Endothelial cell of umbilical vein (primary cell): ENCODE measurements at regions not wholly inside any gene's neighbourhood (a gene's known extent, or its start where the extent isn't known, plus 50 kb on each side); places are given as distances from the start of the nearest gene placed in this dataset.

Source experiments
- BruUV-seq: library from RNA; stranded (reverse); fragments of 400-500 nt; replicated peaks from 2 replicates; lab custom pipeline; 2021; lab: Mats Ljungman, UMichigan
- CTCF ChIA-PET: fragments of 300-600, 350-600 bp; sonication (Branson Sonifier 250); formaldehyde crosslinking; loops from one replicate; lab custom pipeline; 2021; ENCODE audit warnings: antibody characterized with exemption, inconsistent platforms; lab: Charles Lee
- POLR2A ChIA-PET: fragments of 300-600, 350-600 bp; sonication (Branson Sonifier 250); formaldehyde crosslinking; loops from one replicate; lab custom pipeline; 2021; ENCODE audit warnings: antibody characterized with exemption, inconsistent platforms; lab: Charles Lee
- DNase-seq: peaks from one replicate; pipeline ENCODE4 v3.0.0-alpha.2; 2011; ENCODE audit warnings: low read depth, low spot score
- FAIRE-seq: peaks from 2 replicates; lab custom pipeline; 2011; peaks lifted over from hg19 to GRCh38; lab: Jason Lieb, UNC
- H2AFZ ChIP-seq: 2 replicates; pipeline ENCODE4 v1.6.0; 2012; ENCODE audit warnings: low read depth, low read length, control low read depth, inconsistent platforms
- H3K27ac ChIP-seq: 2 replicates; pipeline ENCODE4 v1.5.1; 2011; ENCODE audit warnings: low read depth, mild to moderate bottlenecking, control low read depth, low read length, moderate library complexity; ENCODE audit not compliant: insufficient read depth
- H3K27me3 ChIP-seq, 2 experiments: 2 replicates each; pipeline versions ENCODE4 v1.6.0 to v1.6.1; 2011; ENCODE audit warnings: low read length in 2 of 2, mixed read lengths in 1 of 2; ENCODE audit not compliant: control insufficient read depth in 2 of 2, insufficient read depth in 2 of 2
- H3K36me3 ChIP-seq, 2 experiments: 2 replicates in 1 of 2; 3 replicates in 1 of 2; pipeline ENCODE4 v1.5.1; 2011; ENCODE audit warnings: low read length in 2 of 2, mild to moderate bottlenecking in 1 of 2, moderate library complexity in 1 of 2; ENCODE audit not compliant: control insufficient read depth in 2 of 2, insufficient read depth in 2 of 2; ENCODE audit errors: extremely low read depth in 1 of 2
- H3K4me1 ChIP-seq: 3 replicates; pipeline ENCODE4 v1.5.1; 2011; ENCODE audit warnings: mild to moderate bottlenecking, low read length; ENCODE audit not compliant: control insufficient read depth, insufficient read depth; ENCODE audit errors: extremely low read depth
- H3K4me2 ChIP-seq: 2 replicates; pipeline ENCODE4 v1.6.1; 2011; ENCODE audit warnings: low read length, control low read depth, mixed read lengths; ENCODE audit not compliant: insufficient read depth
- H3K4me3 ChIP-seq, 3 experiments: fragments of 200-600 bp in 1 of 3; sonication (generic), shearing (Covaris generic) in 1 of 3; replicated peaks in 1 of 3; 2 replicates each; pipeline ENCODE4 v1.5.1; 2011 to 2016; ENCODE audit warnings: control low read depth in 3 of 3, low read length in 3 of 3, mild to moderate bottlenecking in 2 of 3, inconsistent platforms in 1 of 3, low read depth in 1 of 3, moderate library complexity in 1 of 3; ENCODE audit not compliant: insufficient read depth in 1 of 3
- H3K79me2 ChIP-seq: 2 replicates; pipeline ENCODE4 v1.6.0; 2012; ENCODE audit warnings: low read length, inconsistent platforms; ENCODE audit not compliant: control insufficient read depth, insufficient read depth
- H3K9ac ChIP-seq: replicated peaks from 2 replicates; pipeline ENCODE3; 2011; ENCODE audit warnings: low read length, control low read depth; ENCODE audit not compliant: insufficient read depth; ENCODE audit errors: extremely low read depth
- H3K9me1 ChIP-seq: replicated peaks from 3 replicates; pipeline ENCODE4 v1.6.0; 2011; ENCODE audit warnings: mild to moderate bottlenecking, low read length; ENCODE audit not compliant: control insufficient read depth, insufficient read depth; ENCODE audit errors: extremely low read depth
- H3K9me3 ChIP-seq: replicated peaks from 2 replicates; pipeline ENCODE4 v1.5.1; 2012; ENCODE audit warnings: low read length, inconsistent platforms; ENCODE audit not compliant: control insufficient read depth, insufficient read depth
- H4K20me1 ChIP-seq: replicated peaks from 2 replicates; pipeline ENCODE3; 2011; ENCODE audit warnings: mild to moderate bottlenecking, low read length; ENCODE audit not compliant: control insufficient read depth, insufficient read depth; ENCODE audit errors: extremely low read depth
- CTCF ChIP-seq, 2 donors: IDR thresholded peaks; 1 replicate in 1 of 2; 2 replicates in 1 of 2; pipeline ENCODE4 v1.5.1; 2011; ENCODE audit warnings: low read length in 2 of 2, mild to moderate bottlenecking in 2 of 2, moderate library complexity in 2 of 2, control low read depth in 1 of 2, inconsistent platforms in 1 of 2, low read depth in 1 of 2; ENCODE audit not compliant: insufficient read depth in 1 of 2; ENCODE audit errors: extremely low read depth in 1 of 2
- EZH2 ChIP-seq: IDR thresholded peaks from 2 replicates; pipeline ENCODE4 v1.6.1; 2012; ENCODE audit warnings: borderline replicate concordance, low read depth, mild to moderate bottlenecking, moderate library complexity, low read length, inconsistent platforms; ENCODE audit not compliant: severe bottlenecking
- FOS ChIP-seq: IDR thresholded peaks from 2 replicates; pipeline ENCODE4 v1.6.1; 2011; ENCODE audit warnings: mild to moderate bottlenecking, low read length, moderate library complexity, borderline replicate concordance; ENCODE audit not compliant: insufficient read depth
- GATA2 ChIP-seq: IDR thresholded peaks from 2 replicates; pipeline ENCODE4 v1.7.0; 2011; ENCODE audit warnings: low read depth, mild to moderate bottlenecking, moderate library complexity, mixed read lengths, low read length; ENCODE audit not compliant: insufficient read length, insufficient read depth
- JUN ChIP-seq: IDR thresholded peaks from 2 replicates; pipeline ENCODE4 v1.6.1; 2011; ENCODE audit warnings: borderline replicate concordance, low read depth; ENCODE audit not compliant: insufficient read length, insufficient read depth
- MYC ChIP-seq: IDR thresholded peaks from one replicate; pipeline ENCODE4 v1.6.1; 2011; ENCODE audit warnings: mild to moderate bottlenecking, low read depth, low read length
- POLR2A ChIP-seq: IDR thresholded peaks from 2 replicates; pipeline ENCODE4 v1.6.1; 2012; ENCODE audit warnings: low read depth, mild to moderate bottlenecking, control low read depth, low read length
- POLR2AphosphoS5 ChIP-seq: IDR thresholded peaks from 2 replicates; pipeline ENCODE4 v1.6.1; 2012; ENCODE audit warnings: low read depth, mild to moderate bottlenecking, control low read depth, low read length, moderate library complexity; ENCODE audit not compliant: insufficient read depth
- dilution Hi-C: fragments of 300-500 bp; cut with MboI; formaldehyde crosslinking; loops from one replicate; pipeline ENCODE4 v1.15.0; 2019; ENCODE audit warnings: low sequenced_read_pairs; ENCODE audit not compliant: extremely low pct_ligation_motif_present
- intact Hi-C: fragments of 100-400 bp; cut with micrococcal nuclease; formaldehyde crosslinking; loops from one replicate; pipeline ENCODE4 v1.10.0; 2022
- TF ChIP-seq, protein P1 (sequence below): IDR thresholded peaks from 2 replicates; pipeline ENCODE4 v1.6.1; 2011; ENCODE audit not compliant: insufficient read depth, insufficient read length

- no TSS peak for BruUV-seq
- no peaks in the 10 kb centered on the region for H3K79me2 ChIP-seq
- ChIA-PET CTCF (interaction anchor here (1.0 to 1.6 kb wide), 2 partner anchors 9 to 40 kb away, joined by 3 to 5 read pairs; no protein-coding TSS in a partner anchor), POLR2A (no interaction called here)
- H3K4me2 ChIP-seq: no peak overlapping the region
- intact Hi-C loops (no loop called here), dilution Hi-C loops (no loop called here)
- no peaks in the 10 kb centered on the region for H3K36me3 ChIP-seq
- H3K4me1 ChIP-seq: no peaks in the 10 kb centered on the region
- H3K9ac ChIP-seq: no peak overlapping the region
- no peaks in the 10 kb centered on the region for H3K9me3 ChIP-seq
- H2AFZ ChIP-seq: no peak overlapping the region
- no peaks in the 10 kb centered on the region for H3K9me1 ChIP-seq
- FAIRE-seq (no peak), DNase-seq (no peak)
- H4K20me1 ChIP-seq: no peaks in the 10 kb centered on the region
- H3K27me3 ChIP-seq: no peaks in the 10 kb centered on the region
- TF ChIP-seq, protein P1, sequence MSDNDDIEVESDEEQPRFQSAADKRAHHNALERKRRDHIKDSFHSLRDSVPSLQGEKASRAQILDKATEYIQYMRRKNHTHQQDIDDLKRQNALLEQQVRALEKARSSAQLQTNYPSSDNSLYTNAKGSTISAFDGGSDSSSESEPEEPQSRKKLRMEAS: no peak
- TF ChIP-seq POLR2AphosphoS5: no peak
- TF ChIP-seq GATA2: no peak
- TF ChIP-seq MYC: no peak
- TF ChIP-seq CTCF (IDR thresholded peaks at IDR 0.05; ENCODE audit: extremely low read depth in 1 of 2, insufficient read depth in 1 of 2, low read depth in 1 of 2, low read length in 2 of 2): no peak
- TF ChIP-seq FOS: no peak
- TF ChIP-seq EZH2: no peak
- no peak for TF ChIP-seq POLR2A
- no peak for TF ChIP-seq JUN
- no peak overlapping the region for H3K4me3 ChIP-seq
- no peak overlapping the region for H3K27ac ChIP-seq
These were observed 239.4 kb upstream of the BOD1L1 start for GRCh38 chr4:13866881-13867280.
